ENCODE measurements at regions not wholly inside any gene's neighbourhood (a gene's known extent, or its start where the extent isn't known, plus 50 kb on each side); places are given as distances from the start of the nearest gene placed in this dataset.

GRCh38 chr1:79151006-79151796 is 144.7 kb upstream of the ADGRL4 start:
- no peak for TF ChIP-seq EZH2phosphoT487 (IDR thresholded peaks at IDR 0.05; ENCODE audit: insufficient read depth, low read depth)
- no peak for TF ChIP-seq EZH2 (IDR thresholded peaks at IDR 0.05; ENCODE audit: insufficient read depth, poor library complexity, severe bottlenecking)

Data from GM23248 (cell line).